ENCODE measurements at regions not wholly inside any gene's neighbourhood (a gene's known extent, or its start where the extent isn't known, plus 50 kb on each side); places are given as distances from the start of the nearest gene placed in this dataset.

DNA sequence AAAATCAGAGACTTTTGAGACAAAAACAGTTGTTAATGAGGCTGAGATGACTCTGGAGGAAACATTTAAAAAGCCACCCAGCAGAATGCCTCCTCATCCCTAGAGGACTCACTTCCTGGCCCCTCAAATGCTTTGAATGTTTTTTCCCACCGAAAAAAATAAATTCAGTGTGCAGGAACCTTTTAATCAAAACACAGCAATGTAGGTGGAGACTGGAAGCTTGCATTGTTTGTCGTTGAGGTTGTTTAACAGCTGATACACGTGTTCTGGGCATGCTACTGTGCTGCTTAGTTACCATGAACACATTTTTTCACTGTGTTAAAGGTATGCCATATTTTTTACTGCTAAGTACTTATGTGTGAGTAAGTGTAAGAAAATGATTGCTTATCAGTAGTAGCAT is 65.7 kb upstream of the ADCY2 start:
- TF ChIP-seq SP1 (IDR thresholded peaks at IDR 0.05) (no peak), NFRKB (IDR thresholded peaks at IDR 0.05) (no peak), L3MBTL2 (conservative IDR thresholded peaks at IDR 0.05) (no peak), TARDBP (IDR thresholded peaks at IDR 0.05) (no peak), FOXK2 (IDR thresholded peaks at IDR 0.05) (no peak), CTBP1 (IDR thresholded peaks at IDR 0.05; ENCODE audit: borderline replicate concordance) (no peak), BHLHE40 (IDR thresholded peaks at IDR 0.05; ENCODE audit: borderline replicate concordance) (no peak), SUZ12 (IDR thresholded peaks at IDR 0.05) (no peak), ZNF384 (IDR thresholded peaks at IDR 0.05) (no peak), FOXA1 (IDR thresholded peaks at IDR 0.05) (no peak)

Measured in HEK293T (cell line).